Loucy (cell line): ENCODE measurements at regions not wholly inside any gene's neighbourhood (a gene's known extent, or its start where the extent isn't known, plus 50 kb on each side); places are given as distances from the start of the nearest gene placed in this dataset.

Experiments
- H2AFZ ChIP-seq: fragments of 200-600 bp; sonication (generic); 2 replicates; pipeline ENCODE4 v1.6.0; 2016; ENCODE audit warnings: antibody characterized with exemption, mild to moderate bottlenecking, low read length, moderate library complexity
- H3F3A ChIP-seq: fragments of 200-600 bp; 2 replicates; pipeline ENCODE4 v1.6.0; 2016; ENCODE audit warnings: antibody characterized with exemption, low read depth, mild to moderate bottlenecking
- H3K27me3 ChIP-seq: fragments of 200-600 bp; sonication (generic); 2 replicates; pipeline ENCODE4 v1.6.1; 2014; ENCODE audit warnings: low read length, mild to moderate bottlenecking; ENCODE audit not compliant: insufficient read depth, poor library complexity, severe bottlenecking
- H3K36me3 ChIP-seq: fragments of 200-600 bp; sonication (generic); 2 replicates; pipeline ENCODE4 v1.6.1; 2016; ENCODE audit warnings: low read length; ENCODE audit not compliant: insufficient read depth
- H3K4me1 ChIP-seq: fragments of 200-600 bp; sonication (generic); 2 replicates; pipeline ENCODE4 v1.5.1; 2014; ENCODE audit warnings: low read length, mild to moderate bottlenecking; ENCODE audit not compliant: insufficient read depth, poor library complexity, severe bottlenecking
- H3K4me2 ChIP-seq: fragments of 200-600 bp; sonication (generic); 2 replicates; pipeline ENCODE4 v1.6.0; 2014; ENCODE audit warnings: antibody characterized with exemption, low read length, low read depth, mild to moderate bottlenecking; ENCODE audit not compliant: poor library complexity, severe bottlenecking
- H3K4me3 ChIP-seq: fragments of 200-600 bp; sonication (generic); 2 replicates; pipeline ENCODE4 v1.5.1; 2014; ENCODE audit warnings: low read length, mild to moderate bottlenecking, mixed read lengths; ENCODE audit not compliant: poor library complexity, severe bottlenecking
- H3K79me2 ChIP-seq: fragments of 200-600 bp; sonication (generic); 2 replicates; pipeline ENCODE4 v1.6.1; 2014; ENCODE audit warnings: low read length; ENCODE audit not compliant: insufficient read depth
- H3K9ac ChIP-seq: fragments of 200-600 bp; sonication (generic); 2 replicates; pipeline ENCODE4 v1.6.0; 2014; ENCODE audit warnings: mild to moderate bottlenecking, low read depth, low read length, moderate library complexity; ENCODE audit not compliant: poor library complexity, severe bottlenecking
- H3K9me2 ChIP-seq: fragments of 200-600 bp; sonication (generic); replicated peaks from 2 replicates; pipeline ENCODE4 v1.6.1; 2016; ENCODE audit warnings: low read depth, low read length, mixed read lengths
- H3K9me3 ChIP-seq: fragments of 200-600 bp; sonication (generic); 2 replicates; pipeline ENCODE4 v1.6.1; 2014; ENCODE audit warnings: mild to moderate bottlenecking, antibody characterized with exemption, low read length, low read depth; ENCODE audit not compliant: insufficient read depth
- H4K20me1 ChIP-seq: fragments of 200-600 bp; sonication (generic); 2 replicates; pipeline ENCODE4 v1.6.0; 2014; ENCODE audit warnings: antibody characterized with exemption, low read length, mild to moderate bottlenecking; ENCODE audit not compliant: insufficient read depth, poor library complexity, severe bottlenecking
- CTCF ChIP-seq: fragments of 200-600 bp; sonication (generic); conservative IDR thresholded peaks from 2 replicates; pipeline ENCODE4 v1.5.1; 2014; ENCODE audit warnings: mild to moderate bottlenecking, antibody characterized with exemption, low read length
- EZH2phosphoT487 ChIP-seq: fragments of 200-600 bp; IDR thresholded peaks from 2 replicates; pipeline ENCODE4 v1.6.1; 2018; ENCODE audit warnings: antibody characterized with exemption, mild to moderate bottlenecking, moderate library complexity, borderline replicate concordance

GRCh38 chr21:16891821-16892220 is 621.0 kb upstream of the CXADR start:
- H3K79me2 ChIP-seq, result no peaks in the 10 kb centered on the region
- H3K4me3 ChIP-seq, result no peak overlapping the region
- H3K36me3 ChIP-seq, result no peaks in the 10 kb centered on the region
- H2AFZ ChIP-seq, result no peak overlapping the region
- no peaks in the 10 kb centered on the region for H3F3A ChIP-seq
- no peak for TF ChIP-seq CTCF
- TF ChIP-seq EZH2phosphoT487, result no peak
- no peaks in the 10 kb centered on the region for H3K27me3 ChIP-seq
- no peaks in the 10 kb centered on the region for H3K9me3 ChIP-seq
- H4K20me1 ChIP-seq, result no peaks in the 10 kb centered on the region
- H3K4me2 ChIP-seq, result no peak overlapping the region
- H3K4me1 ChIP-seq, result no peaks in the 10 kb centered on the region
- H3K9ac ChIP-seq, result no peak overlapping the region
- H3K9me2 ChIP-seq, result no peaks in the 10 kb centered on the region

GRCh38 chr21:16900685-16901084 is 612.2 kb upstream of the CXADR start:
- no peaks in the 10 kb centered on the region for H3K27me3 ChIP-seq
- no peak overlapping the region for H2AFZ ChIP-seq
- H3K9me3 ChIP-seq, result no peaks in the 10 kb centered on the region
- TF ChIP-seq EZH2phosphoT487 (no peak), CTCF (no peak)
- H3K9me2 ChIP-seq, result no peaks in the 10 kb centered on the region
- H3K4me2 ChIP-seq, result no peak overlapping the region
- H3K79me2 ChIP-seq, result no peaks in the 10 kb centered on the region
- H3K36me3 ChIP-seq, result no peaks in the 10 kb centered on the region
- H3F3A ChIP-seq, result no peaks in the 10 kb centered on the region
- no peak overlapping the region for H3K9ac ChIP-seq
- no peak overlapping the region for H3K4me3 ChIP-seq
- H4K20me1 ChIP-seq, result no peaks in the 10 kb centered on the region
- H3K4me1 ChIP-seq, result no peaks in the 10 kb centered on the region

DNA sequence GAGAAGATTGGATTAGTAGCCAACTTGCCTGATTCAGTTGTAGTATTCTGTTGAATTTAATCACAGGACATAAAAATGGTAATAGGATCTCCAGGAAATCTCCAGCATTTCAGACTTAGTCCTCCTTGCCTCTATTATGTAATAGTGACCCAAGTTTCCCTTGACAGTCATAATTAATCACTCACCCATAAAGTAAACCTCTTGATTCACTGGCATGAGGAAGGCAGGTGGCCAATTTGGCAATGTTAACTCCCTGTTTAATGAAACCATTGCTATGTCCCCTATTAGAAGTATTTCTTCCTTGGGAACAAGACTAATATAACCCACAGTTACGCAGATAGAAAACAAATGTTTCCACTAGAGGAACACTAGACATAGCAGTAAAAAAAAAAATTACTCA is 604.8 kb upstream of the CXADR start:
- no peaks in the 10 kb centered on the region for H3K4me1 ChIP-seq
- H4K20me1 ChIP-seq, result no peaks in the 10 kb centered on the region
- H3K79me2 ChIP-seq, result no peaks in the 10 kb centered on the region
- no peak overlapping the region for H3K9ac ChIP-seq
- H3K9me3 ChIP-seq, result no peaks in the 10 kb centered on the region
- TF ChIP-seq CTCF (no peak), EZH2phosphoT487 (no peak)
- H3K27me3 ChIP-seq, result no peaks in the 10 kb centered on the region
- H3K9me2 ChIP-seq, result no peaks in the 10 kb centered on the region
- H3K4me3 ChIP-seq, result no peak overlapping the region
- no peaks in the 10 kb centered on the region for H3K36me3 ChIP-seq
- H3F3A ChIP-seq, result no peaks in the 10 kb centered on the region
- no peak overlapping the region for H3K4me2 ChIP-seq
- no peak overlapping the region for H2AFZ ChIP-seq
